ENCODE measurements at regions not wholly inside any gene's neighbourhood (a gene's known extent, or its start where the extent isn't known, plus 50 kb on each side); places are given as distances from the start of the nearest gene placed in this dataset.

DNA sequence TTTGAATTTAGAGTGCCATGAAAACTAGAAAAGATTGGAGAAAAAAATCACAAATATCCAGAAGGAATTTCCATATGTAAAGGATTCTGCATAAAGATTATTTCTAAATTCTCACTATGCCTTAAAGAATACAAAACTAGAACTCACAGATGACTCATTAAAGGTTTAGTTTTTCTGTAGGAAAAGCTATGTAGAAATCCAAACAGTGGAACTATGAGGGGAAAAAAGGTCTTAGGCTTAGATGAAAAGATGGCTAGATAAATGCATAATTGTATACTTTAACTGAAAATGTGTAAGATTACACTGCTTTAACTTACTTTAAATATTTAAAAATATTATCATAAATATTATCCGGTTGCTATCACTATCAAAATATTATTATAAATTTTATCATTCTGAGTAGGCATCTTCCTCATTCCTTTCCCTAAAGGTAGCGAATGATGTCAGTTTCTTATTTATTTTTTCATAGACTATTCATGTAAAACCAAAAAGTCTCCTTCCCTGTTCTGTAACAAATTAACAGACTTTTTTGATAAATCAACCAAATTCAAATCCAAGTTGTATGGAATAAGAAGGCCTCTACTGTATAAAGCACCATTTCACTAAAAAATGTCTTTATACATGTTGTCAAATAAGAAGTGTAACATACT lies 69.1 kb upstream of the COMTD1 start:
- no peaks in the 10 kb centered on the region for H3K9me3 ChIP-seq (ENCODE audit: control insufficient read depth, low read length)
- no peaks in the 10 kb centered on the region for H3K4me1 ChIP-seq
- H3K4me3 ChIP-seq (ENCODE audit: low read depth, low read length): no peak overlapping the region
- H3K36me3 ChIP-seq (ENCODE audit: control insufficient read depth, insufficient read depth, low read length): no peaks in the 10 kb centered on the region
- H3K9ac ChIP-seq: no peak overlapping the region
- H3K27me3 ChIP-seq (ENCODE audit: control insufficient read depth, insufficient read depth, low read length): no peaks in the 10 kb centered on the region
- H3K79me2 ChIP-seq: no peaks in the 10 kb centered on the region
- H2AFZ ChIP-seq: no peak overlapping the region
- H3K27ac ChIP-seq: no peak overlapping the region
- TF ChIP-seq, protein P1, sequence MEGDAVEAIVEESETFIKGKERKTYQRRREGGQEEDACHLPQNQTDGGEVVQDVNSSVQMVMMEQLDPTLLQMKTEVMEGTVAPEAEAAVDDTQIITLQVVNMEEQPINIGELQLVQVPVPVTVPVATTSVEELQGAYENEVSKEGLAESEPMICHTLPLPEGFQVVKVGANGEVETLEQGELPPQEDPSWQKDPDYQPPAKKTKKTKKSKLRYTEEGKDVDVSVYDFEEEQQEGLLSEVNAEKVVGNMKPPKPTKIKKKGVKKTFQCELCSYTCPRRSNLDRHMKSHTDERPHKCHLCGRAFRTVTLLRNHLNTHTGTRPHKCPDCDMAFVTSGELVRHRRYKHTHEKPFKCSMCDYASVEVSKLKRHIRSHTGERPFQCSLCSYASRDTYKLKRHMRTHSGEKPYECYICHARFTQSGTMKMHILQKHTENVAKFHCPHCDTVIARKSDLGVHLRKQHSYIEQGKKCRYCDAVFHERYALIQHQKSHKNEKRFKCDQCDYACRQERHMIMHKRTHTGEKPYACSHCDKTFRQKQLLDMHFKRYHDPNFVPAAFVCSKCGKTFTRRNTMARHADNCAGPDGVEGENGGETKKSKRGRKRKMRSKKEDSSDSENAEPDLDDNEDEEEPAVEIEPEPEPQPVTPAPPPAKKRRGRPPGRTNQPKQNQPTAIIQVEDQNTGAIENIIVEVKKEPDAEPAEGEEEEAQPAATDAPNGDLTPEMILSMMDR (IDR thresholded peaks at IDR 0.05): no peak
- no peak overlapping the region for H3K4me2 ChIP-seq (ENCODE audit: low read length)

DNA sequence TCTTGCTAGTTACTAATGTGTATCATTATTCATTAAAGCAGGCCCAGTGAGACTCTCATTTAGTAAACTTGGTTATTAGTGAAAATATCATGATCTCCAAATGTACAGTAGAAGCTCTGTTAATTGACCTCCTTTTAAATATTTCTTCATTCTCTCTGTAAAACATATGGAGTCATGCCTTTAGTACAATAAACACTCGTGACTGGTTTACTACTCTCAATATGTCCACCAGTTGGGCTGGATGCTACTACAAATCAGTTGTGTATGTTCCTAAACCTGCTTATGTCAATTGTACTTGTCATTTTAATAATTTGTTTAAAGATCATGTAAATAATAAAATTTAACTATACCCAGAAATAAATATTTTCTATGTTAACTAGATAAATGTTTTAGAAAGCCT lies 68.6 kb upstream of the COMTD1 start:
- Histone ChIP-seq H3K4me2 (ENCODE audit: low read length) (no peak overlapping the region), H3K4me1 (no peaks in the 10 kb centered on the region), H3K36me3 (ENCODE audit: control insufficient read depth, insufficient read depth, low read length) (no peaks in the 10 kb centered on the region), H3K4me3 (ENCODE audit: low read depth, low read length) (no peak overlapping the region), H3K9me3 (ENCODE audit: control insufficient read depth, low read length) (no peaks in the 10 kb centered on the region), H2AFZ (no peak overlapping the region), H3K27ac (no peak overlapping the region), H3K9ac (no peak overlapping the region), H3K79me2 (no peaks in the 10 kb centered on the region), H3K27me3 (ENCODE audit: control insufficient read depth, insufficient read depth, low read length) (no peaks in the 10 kb centered on the region)
- TF ChIP-seq, protein P1 (IDR thresholded peaks at IDR 0.05): no peak

- H3K9me3 ChIP-seq (ENCODE audit: control insufficient read depth, low read length): no peaks in the 10 kb centered on the region
- H3K27ac ChIP-seq: no peak overlapping the region
- H3K4me1 ChIP-seq: no peaks in the 10 kb centered on the region
- TF ChIP-seq, protein P1 (IDR thresholded peaks at IDR 0.05): no peak
- H3K27me3 ChIP-seq (ENCODE audit: control insufficient read depth, insufficient read depth, low read length): no peaks in the 10 kb centered on the region
- no peak overlapping the region for H3K4me3 ChIP-seq (ENCODE audit: low read depth, low read length)
- no peaks in the 10 kb centered on the region for H3K36me3 ChIP-seq (ENCODE audit: control insufficient read depth, insufficient read depth, low read length)
- no peak overlapping the region for H3K9ac ChIP-seq
- H3K79me2 ChIP-seq: no peaks in the 10 kb centered on the region
- H3K4me2 ChIP-seq (ENCODE audit: low read length): no peak overlapping the region
- no peak overlapping the region for H2AFZ ChIP-seq
These were observed 67.5 kb upstream of the COMTD1 start for GRCh38 chr10:75303045-75303777.

- Histone ChIP-seq H3K27ac (no peak overlapping the region), H3K36me3 (ENCODE audit: control insufficient read depth, insufficient read depth, low read length) (no peaks in the 10 kb centered on the region)
- TF ChIP-seq, protein P1 (IDR thresholded peaks at IDR 0.05): no peak
These were observed 66.3 kb upstream of the COMTD1 start for GRCh38 chr10:75302029-75302428.

More at GRCh38 chr10:75302029-75302428, 66.3 kb upstream of the COMTD1 start:
- Histone ChIP-seq H3K4me1 (peaks cover 3% of the 10 kb centered on the region), H3K9ac (no peak overlapping the region), H3K4me3 (ENCODE audit: low read depth, low read length) (no peak overlapping the region), H3K79me2 (no peaks in the 10 kb centered on the region), H3K4me2 (ENCODE audit: low read length) (no peak overlapping the region), H3K27me3 (ENCODE audit: control insufficient read depth, insufficient read depth, low read length) (no peaks in the 10 kb centered on the region), H2AFZ (no peak overlapping the region), H3K9me3 (ENCODE audit: control insufficient read depth, low read length) (no peaks in the 10 kb centered on the region)

Data from parathyroid adenoma (tissue), 2 donors.